Large intestine (tissue), 3 donors: ENCODE measurements at regions not wholly inside any gene's neighbourhood (a gene's known extent, or its start where the extent isn't known, plus 50 kb on each side); places are given as distances from the start of the nearest gene placed in this dataset.

Experiments
- DNase-seq, 2 donors: peaks; one replicate each; pipeline versions ENCODE4 v3.0.0 to v3.0.0-alpha.2; 2013
- H3K27ac ChIP-seq: one replicate; pipeline ENCODE4 v1.5.1; 2013; ENCODE audit warnings: low read length
- H3K27me3 ChIP-seq: 2 replicates; pipeline ENCODE4 v1.6.1; 2013; ENCODE audit warnings: low read length; ENCODE audit not compliant: control insufficient read depth, insufficient read depth
- H3K36me3 ChIP-seq: 2 replicates; pipeline ENCODE4 v1.6.1; 2013; ENCODE audit warnings: low read length; ENCODE audit not compliant: control insufficient read depth, insufficient read depth
- H3K4me1 ChIP-seq: one replicate; pipeline ENCODE4 v1.6.1; 2013; ENCODE audit warnings: low read length; ENCODE audit not compliant: control insufficient read depth, insufficient read depth
- H3K4me3 ChIP-seq: one replicate; pipeline ENCODE4 v1.5.1; 2013; ENCODE audit warnings: low read length
- H3K9me3 ChIP-seq: one replicate; pipeline ENCODE4 v1.6.1; 2013; ENCODE audit warnings: mild to moderate bottlenecking, low read depth, low read length, moderate library complexity; ENCODE audit not compliant: control insufficient read depth
- WGBS: methylation state at CpG from one replicate; pipeline ENCODE4 v1.1.5; 2013; ENCODE audit warnings: low lambda C conversion rate; ENCODE audit not compliant: insufficient coverage; 5-methylcytosine and 5-hydroxymethylcytosine counted together

DNA sequence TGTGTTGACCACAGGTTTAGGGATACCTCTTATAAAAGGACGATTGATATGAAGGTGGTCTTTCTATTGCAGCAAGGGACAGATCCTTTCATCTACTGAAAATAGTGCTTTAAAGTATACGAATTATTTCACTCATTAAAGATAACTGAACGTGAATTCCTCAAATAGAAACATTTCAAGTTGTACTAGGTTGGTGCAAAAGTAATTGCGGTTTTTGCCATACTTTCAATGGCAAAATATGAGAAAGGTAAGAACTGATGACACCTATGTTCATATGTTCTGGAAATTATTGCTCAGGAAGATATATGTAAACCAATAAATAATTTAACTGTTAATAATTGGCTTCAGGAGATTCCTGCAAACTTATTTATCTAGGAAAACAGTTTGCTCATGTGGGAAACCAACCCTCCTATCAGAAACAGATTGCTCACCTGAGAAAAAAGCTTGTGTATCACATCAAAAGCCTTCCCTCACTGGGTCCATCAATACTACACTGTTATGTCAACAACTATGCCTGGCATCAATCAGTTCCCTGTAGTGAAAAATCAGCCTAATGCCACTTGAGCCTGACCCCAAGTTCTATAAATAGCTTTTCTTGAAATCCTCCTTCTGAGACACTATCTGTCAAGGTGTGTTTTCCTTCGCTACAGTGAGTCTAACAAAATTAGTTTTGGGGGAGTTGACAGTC is 81.5 kb upstream of the ACSL3 start:
- Histone ChIP-seq H3K9me3 (no peaks in the 10 kb centered on the region), H3K4me1 (no peaks in the 10 kb centered on the region), H3K27ac (no peak overlapping the region), H3K4me3 (no peak overlapping the region), H3K36me3 (no peaks in the 10 kb centered on the region), H3K27me3 (no peaks in the 10 kb centered on the region)
- 90% methylated on average over 2 of the region's 5 CpGs for WGBS
- DNase-seq, result no peak

DNA sequence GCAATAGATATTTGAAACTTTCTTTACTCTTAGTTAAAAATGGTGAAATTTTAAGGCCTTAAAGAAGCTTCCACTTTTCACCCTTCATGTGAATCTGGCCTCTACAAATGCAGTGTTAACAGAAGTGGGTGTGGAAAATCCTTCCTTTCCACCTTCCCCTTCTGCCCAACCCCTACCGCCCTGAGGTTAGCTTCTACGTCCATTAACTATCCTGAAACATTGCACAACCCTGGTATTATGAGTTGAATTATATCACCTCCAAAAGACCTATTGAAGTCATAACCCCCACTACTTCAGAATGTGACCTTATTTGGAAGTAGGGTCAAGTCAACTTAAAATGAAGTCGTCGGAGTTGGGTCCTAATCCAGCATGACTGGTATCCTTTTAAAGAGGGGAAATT is 80.8 kb upstream of the ACSL3 start:
- Histone ChIP-seq H3K36me3 (no peaks in the 10 kb centered on the region), H3K4me1 (no peaks in the 10 kb centered on the region), H3K27me3 (no peaks in the 10 kb centered on the region), H3K4me3 (no peak overlapping the region), H3K9me3 (no peaks in the 10 kb centered on the region), H3K27ac (no peak overlapping the region)
- no peak for DNase-seq
- no CpG with 5 or more reads among the region's 4 CpGs for WGBS

- Histone ChIP-seq H3K27ac (no peak overlapping the region), H3K36me3 (no peaks in the 10 kb centered on the region), H3K4me1 (no peaks in the 10 kb centered on the region), H3K4me3 (no peak overlapping the region), H3K9me3 (no peaks in the 10 kb centered on the region), H3K27me3 (no peaks in the 10 kb centered on the region)
- DNase-seq, result no peak
- 95% methylated on average over 3 of the region's 6 CpGs for WGBS
These were observed 78.6 kb upstream of the ACSL3 start for GRCh38 chr2:222782201-222782730.

- Histone ChIP-seq H3K9me3 (no peaks in the 10 kb centered on the region), H3K36me3 (no peaks in the 10 kb centered on the region), H3K4me1 (no peaks in the 10 kb centered on the region), H3K4me3 (no peak overlapping the region), H3K27me3 (no peaks in the 10 kb centered on the region), H3K27ac (no peak overlapping the region)
- DNase-seq, result no peak
- WGBS, result no CpG with 5 or more reads among the region's 1 CpG
These were observed 77.2 kb upstream of the ACSL3 start for GRCh38 chr2:222783592-222783991.

GRCh38 chr2:222790932-222791331 is 69.9 kb upstream of the ACSL3 start:
- Histone ChIP-seq H3K27ac (no peak overlapping the region), H3K27me3 (no peaks in the 10 kb centered on the region), H3K4me3 (no peak overlapping the region), H3K36me3 (no peaks in the 10 kb centered on the region), H3K4me1 (peaks cover 6% of the 10 kb centered on the region), H3K9me3 (no peaks in the 10 kb centered on the region)
- no CpG with 5 or more reads among the region's 7 CpGs for WGBS
- no peak for DNase-seq

- H3K27ac ChIP-seq, result no peak overlapping the region
- H3K36me3 ChIP-seq, result no peaks in the 10 kb centered on the region
- no peaks in the 10 kb centered on the region for H3K27me3 ChIP-seq
- H3K9me3 ChIP-seq, result no peaks in the 10 kb centered on the region
- peaks cover 11% of the 10 kb centered on the region for H3K4me1 ChIP-seq
- H3K4me3 ChIP-seq, result no peak overlapping the region
- DNase-seq, result no peak
- WGBS, result no CpG with 5 or more reads among the region's 14 CpGs
These were observed 68.7 kb upstream of the ACSL3 start for GRCh38 chr2:222792001-222792611.

GRCh38 chr2:222794585-222795449 is 66.0 kb upstream of the ACSL3 start:
- Histone ChIP-seq H3K27ac (no peak overlapping the region), H3K27me3 (no peaks in the 10 kb centered on the region), H3K4me3 (no peak overlapping the region), H3K9me3 (no peaks in the 10 kb centered on the region), H3K36me3 (no peaks in the 10 kb centered on the region), H3K4me1 (peaks cover 15% of the 10 kb centered on the region)
- WGBS, result no CpG with 5 or more reads among the region's 10 CpGs
- DNase-seq, result no peak

- H3K9me3 ChIP-seq, result no peaks in the 10 kb centered on the region
- H3K4me3 ChIP-seq, result no peak overlapping the region
- no peaks in the 10 kb centered on the region for H3K36me3 ChIP-seq
- DNase-seq, result no peak
- 79% methylated on average over 4 of the region's 6 CpGs for WGBS
- no peaks in the 10 kb centered on the region for H3K27me3 ChIP-seq
- H3K27ac ChIP-seq, result no peak overlapping the region
- H3K4me1 ChIP-seq, result peaks cover 15% of the 10 kb centered on the region
These were observed 65.1 kb upstream of the ACSL3 start for GRCh38 chr2:222795450-222796357.

DNA sequence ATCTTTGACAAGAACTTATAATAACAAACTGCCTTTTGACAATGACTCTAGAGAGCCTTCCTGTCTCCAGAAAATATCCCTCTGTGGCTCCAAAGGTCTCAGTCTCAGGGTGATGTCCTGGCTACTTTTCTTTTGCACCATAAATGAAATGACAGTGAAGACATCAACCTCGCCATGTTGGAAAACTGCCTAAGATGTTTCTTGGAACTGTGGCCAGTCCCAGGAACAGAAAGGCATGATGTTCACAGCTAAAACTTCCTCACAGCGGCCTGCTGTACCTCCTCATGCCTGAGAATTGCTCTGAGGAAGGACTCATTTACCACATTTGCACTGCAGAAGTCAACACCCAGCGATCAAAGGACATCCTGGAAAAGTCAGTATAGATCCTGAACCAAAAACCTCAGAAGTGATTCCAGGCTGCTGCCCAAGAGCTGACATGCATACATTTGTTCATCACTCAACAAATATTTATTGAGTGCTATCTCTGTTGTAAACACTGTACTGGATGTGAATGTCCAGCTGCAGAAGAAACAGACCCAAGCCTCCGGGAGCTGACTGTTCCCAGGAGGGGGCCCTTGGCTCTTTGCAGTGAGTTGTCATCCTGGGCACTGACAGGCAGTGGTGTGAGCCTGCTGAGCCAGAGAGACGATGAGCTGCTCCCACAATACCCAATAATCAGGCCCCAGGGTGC is 64.3 kb upstream of the ACSL3 start:
- Histone ChIP-seq H3K4me3 (no peak overlapping the region), H3K27ac (peak overlapping the region; percentile 6), H3K36me3 (no peaks in the 10 kb centered on the region), H3K27me3 (no peaks in the 10 kb centered on the region), H3K4me1 (peaks cover 15% of the 10 kb centered on the region), H3K9me3 (no peaks in the 10 kb centered on the region)
- WGBS, result no CpG with 5 or more reads among the region's 5 CpGs
- peak in 1 of 2 donors; percentile 38 for DNase-seq
